T47D (cell line): ENCODE measurements at regions not wholly inside any gene's neighbourhood (a gene's known extent, or its start where the extent isn't known, plus 50 kb on each side); places are given as distances from the start of the nearest gene placed in this dataset.

Experiments
- DNase-seq, 2 experiments: peaks; one replicate each; pipeline versions ENCODE4 v3.0.0 to v3.0.0-alpha.2; 2011 to 2012; ENCODE audit warnings: low read depth in 1 of 2, low spot score in 1 of 2
- JUND ChIP-seq: IDR thresholded peaks from 2 replicates; pipeline ENCODE4 v1.6.1; 2012; ENCODE audit warnings: low read depth
- in situ Hi-C: cut with HindIII; loops from 2 replicates; pipeline ENCODE4 v1.10.0; 2016; ENCODE audit warnings: low sequenced_read_pairs, low pct_unique_long_range_greater_than_20kb

DNA sequence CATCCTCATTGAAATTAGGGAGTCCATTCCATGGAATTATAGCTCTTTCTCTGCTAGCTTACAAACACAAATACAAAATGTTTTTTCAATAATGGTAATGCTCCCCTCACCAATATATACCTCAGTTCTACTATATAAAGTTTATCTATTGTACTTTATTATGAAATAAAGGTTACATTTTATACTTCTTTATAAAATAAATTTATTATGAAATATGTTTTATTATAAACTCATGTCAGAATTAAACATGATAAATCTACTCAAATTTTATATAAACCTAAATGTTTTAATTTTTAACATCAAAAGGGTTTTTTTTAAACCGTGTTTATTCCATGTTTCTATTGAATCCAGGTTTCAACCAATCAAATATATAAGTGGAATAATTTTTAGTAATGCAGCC, 646.1 kb upstream of the PCDH20 start:
- TF ChIP-seq JUND, result no peak
- in situ Hi-C loops, result no loop called here
- DNase-seq, result no peak

- TF ChIP-seq JUND, result no peak
- in situ Hi-C loops, result no loop called here
- DNase-seq, result no peak
Observed at GRCh38 chr13:62060570-62060969, 644.9 kb upstream of the PCDH20 start.

DNA sequence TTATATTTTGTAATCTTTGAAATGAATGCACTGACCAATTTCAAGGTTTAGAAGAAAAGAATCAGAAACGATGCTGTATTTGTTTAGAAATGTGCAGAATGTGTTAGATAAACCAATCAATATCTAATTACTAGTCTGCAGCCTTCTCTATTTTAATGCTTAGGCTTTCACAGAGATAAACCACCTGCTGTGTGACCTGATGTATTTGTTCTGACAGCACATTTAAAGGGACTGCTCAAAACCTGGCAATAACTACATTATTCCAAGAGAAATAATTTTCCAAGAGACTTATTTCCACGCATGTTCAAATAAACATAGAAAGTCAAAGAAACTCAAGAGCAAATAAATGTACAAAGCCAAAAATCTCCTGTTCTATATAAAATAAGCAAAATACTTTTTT, 641.6 kb upstream of the PCDH20 start:
- no peak for TF ChIP-seq JUND
- in situ Hi-C loops, result no loop called here
- no peak for DNase-seq

GRCh38 chr13:62049992-62050391, 634.3 kb upstream of the PCDH20 start:
- no peak for TF ChIP-seq JUND
- DNase-seq, result no peak
- in situ Hi-C loops, result no loop called here

DNA sequence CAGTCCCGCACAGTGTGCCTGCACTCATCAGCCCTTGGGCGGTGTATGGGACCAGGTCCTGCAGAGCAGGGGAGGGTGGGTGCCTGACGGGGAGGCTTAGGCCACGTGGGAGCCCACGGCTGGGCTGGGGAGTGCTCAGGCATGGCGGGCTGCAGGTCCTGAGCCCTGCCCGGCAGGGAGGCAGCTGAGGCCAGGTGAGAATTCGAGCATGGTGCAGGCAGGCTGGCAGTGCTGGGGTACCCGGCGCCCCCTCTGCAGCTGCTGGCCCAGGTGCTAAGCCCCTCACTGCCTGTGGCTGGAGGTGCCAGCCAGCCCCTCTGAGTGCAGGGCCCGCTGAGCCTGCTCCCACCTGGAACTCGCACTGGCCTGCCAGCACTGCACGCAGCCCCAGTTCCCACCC, 630.9 kb upstream of the PCDH20 start:
- TF ChIP-seq JUND, result no peak
- no peak for DNase-seq
- in situ Hi-C loops, result no loop called here

- in situ Hi-C loops, result no loop called here
Observed at GRCh38 chr13:62043600-62043999, 628.0 kb upstream of the PCDH20 start.

GRCh38 chr13:62040806-62041205, 625.2 kb upstream of the PCDH20 start:
- in situ Hi-C loops, result no loop called here
- DNase-seq, result peak in 1 of 2 experiments; percentile 64
- TF ChIP-seq JUND, result no peak

More at GRCh38 chr13:62043600-62043999, 628.0 kb upstream of the PCDH20 start:
- TF ChIP-seq JUND, result no peak
- DNase-seq, result peak in 1 of 2 experiments; percentile 9

GRCh38 chr13:62040078-62040477, 624.4 kb upstream of the PCDH20 start:
- TF ChIP-seq JUND, result no peak
- no peak for DNase-seq

DNA sequence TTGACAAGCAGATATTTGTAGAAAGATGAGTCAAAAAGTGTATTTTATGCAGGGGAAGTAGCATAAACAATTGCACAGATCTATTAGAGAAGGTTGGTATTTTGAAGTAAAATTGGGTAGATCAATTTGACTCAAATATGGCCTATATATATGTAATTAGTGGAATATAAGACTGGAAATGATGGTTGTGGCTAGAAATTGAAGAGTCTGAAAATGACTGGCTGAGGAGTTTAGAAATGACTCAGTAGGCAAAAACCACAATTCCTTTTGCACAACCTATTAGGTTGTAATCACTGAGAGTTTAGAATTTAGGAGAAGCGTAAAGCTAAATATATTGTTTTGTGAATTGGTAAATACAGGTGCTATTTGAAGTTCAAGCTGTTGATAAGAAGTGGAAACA, 622.6 kb upstream of the PCDH20 start:
- TF ChIP-seq JUND, result no peak
- in situ Hi-C loops, result no loop called here
- no peak for DNase-seq

More at GRCh38 chr13:62040078-62040477, 624.4 kb upstream of the PCDH20 start:
- in situ Hi-C loops, result no loop called here

DNA sequence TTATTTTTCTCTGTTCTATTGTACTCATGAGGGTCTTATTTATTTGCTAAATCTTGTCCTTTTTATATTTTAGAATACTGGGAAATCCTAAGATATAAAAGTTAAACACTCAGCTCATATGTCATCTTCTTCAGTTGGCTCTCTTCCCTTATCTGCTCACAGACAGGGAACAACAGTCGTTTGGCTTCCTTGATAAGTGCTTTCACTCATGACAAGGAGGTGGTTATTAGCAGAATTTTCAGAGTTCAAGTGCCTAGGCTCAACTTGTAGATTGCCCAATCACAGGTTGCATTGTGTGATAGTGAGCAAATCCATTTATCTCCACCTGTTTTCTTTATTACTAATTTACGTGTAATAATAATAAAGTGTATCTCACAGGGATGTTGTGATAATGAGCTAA, 620.3 kb upstream of the PCDH20 start:
- TF ChIP-seq JUND, result no peak
- no peak for DNase-seq
- in situ Hi-C loops, result no loop called here

DNA sequence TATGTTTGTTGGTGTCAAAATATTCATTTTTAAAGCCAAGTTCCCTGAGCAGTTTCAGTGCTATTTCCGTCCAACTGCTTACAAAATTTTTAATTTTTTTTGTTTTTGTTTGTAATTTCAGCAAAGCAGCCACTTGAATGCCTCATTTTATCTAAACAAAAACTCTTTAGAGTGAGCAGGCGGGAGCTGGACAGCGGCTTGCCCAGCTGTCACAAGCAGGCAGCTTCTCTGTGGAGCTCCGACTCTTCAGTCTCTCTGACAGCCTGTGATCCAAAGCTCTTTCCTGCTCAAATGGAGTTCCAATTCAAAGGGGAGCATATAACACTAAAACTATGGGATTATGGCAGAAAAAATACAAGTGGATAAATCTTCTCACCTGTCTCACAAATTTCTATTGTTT, 618.3 kb upstream of the PCDH20 start:
- DNase-seq, result peak in 1 of 2 experiments; percentile 16
- no peak for TF ChIP-seq JUND
- in situ Hi-C loops, result no loop called here

DNA sequence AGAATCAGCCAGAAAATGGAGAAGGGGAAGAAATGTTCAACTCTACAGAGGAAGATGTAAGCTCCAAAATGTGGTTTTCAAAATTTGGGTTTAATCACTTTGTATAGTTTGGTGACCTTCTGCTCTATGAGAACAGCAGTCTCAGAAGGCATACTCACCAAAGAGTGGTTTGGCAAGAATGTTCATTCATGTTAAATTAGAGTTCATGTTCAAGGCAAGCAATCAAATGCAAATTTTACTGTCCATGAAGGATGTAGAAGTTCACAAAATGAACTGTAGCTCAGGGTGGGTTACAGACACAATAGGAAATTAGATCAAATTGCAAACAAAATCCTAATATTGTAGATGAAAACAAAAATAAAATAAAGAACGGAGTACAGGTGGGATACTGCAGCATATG, 606.7 kb upstream of the PCDH20 start:
- in situ Hi-C loops, result no loop called here
- no peak for TF ChIP-seq JUND
- no peak for DNase-seq

DNA sequence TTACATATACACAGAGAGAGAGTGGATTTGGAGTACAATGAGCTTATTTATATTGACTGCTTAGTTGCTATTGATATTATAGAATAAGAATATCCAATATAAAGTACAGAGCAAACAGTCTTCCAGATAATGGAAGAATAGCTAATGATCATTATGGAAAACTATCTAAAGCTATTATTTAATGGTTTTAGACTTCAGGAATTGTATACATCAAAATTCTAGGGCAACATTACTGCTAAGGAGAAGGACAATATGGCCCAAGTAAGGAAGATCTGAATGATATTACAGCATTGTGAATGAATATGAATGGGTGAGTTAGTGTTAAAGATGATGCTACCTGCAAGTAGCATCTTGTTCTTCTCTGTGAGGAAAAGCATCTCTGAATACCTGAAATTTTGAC, 604.2 kb upstream of the PCDH20 start:
- no peak for TF ChIP-seq JUND
- no peak for DNase-seq
- in situ Hi-C loops, result no loop called here

GRCh38 chr13:62014299-62014698, 598.6 kb upstream of the PCDH20 start:
- DNase-seq, result peak; percentile 9 to 63

More at GRCh38 chr13:62014299-62014698, 598.6 kb upstream of the PCDH20 start:
- TF ChIP-seq JUND, result no peak
- in situ Hi-C loops, result no loop called here
